IMR-90 (cell line): ENCODE measurements at regions not wholly inside any gene's neighbourhood (a gene's known extent, or its start where the extent isn't known, plus 50 kb on each side); places are given as distances from the start of the nearest gene placed in this dataset.

Experiments
- ATAC-seq: fragments of 200-7000 bp; cut with Tn5 transposase; 2 replicates; pipeline ENCODE4 v1.9.1; 2020; ENCODE audit warnings: low read depth, mild to moderate bottlenecking, moderate library complexity
- BruUV-seq: library from RNA; stranded (reverse); fragments of 400-500 nt; replicated peaks from 2 replicates; lab custom pipeline; 2021; lab: Mats Ljungman, UMichigan
- CTCF ChIA-PET: fragments of 300-600 bp; formaldehyde crosslinking; extraction: SDS; loops from one replicate; lab custom pipeline; 2021; ENCODE audit warnings: antibody characterized with exemption; lab: Yijun Ruan, JAX
- POLR2A ChIA-PET: fragments of 300-600 bp; sonication (Branson Sonifier 250); formaldehyde crosslinking; loops from one replicate; lab custom pipeline; 2022; ENCODE audit warnings: antibody characterized with exemption; ENCODE audit not compliant: unreplicated experiment; lab: Charles Lee
- DNase-seq: peaks from one replicate; pipeline ENCODE4 v3.0.0; 2013
- H2AFZ ChIP-seq: replicated peaks from 2 replicates; pipeline ENCODE3; 2013; ENCODE audit warnings: low read length, mild to moderate bottlenecking; ENCODE audit not compliant: poor library complexity
- H2AK5ac ChIP-seq: 2 replicates; pipeline ENCODE4 v1.6.1; 2013; ENCODE audit warnings: low read depth, low read length, inconsistent platforms
- H2AK9ac ChIP-seq: replicated peaks from 2 replicates; pipeline ENCODE3; 2013; ENCODE audit warnings: mild to moderate bottlenecking, low read depth, low read length, moderate library complexity; ENCODE audit not compliant: poor library complexity
- H2BK120ac ChIP-seq: 2 replicates; pipeline ENCODE4 v1.6.1; 2013; ENCODE audit warnings: low read depth, low read length, inconsistent platforms
- H2BK15ac ChIP-seq: 3 replicates; pipeline ENCODE4 v1.6.1; 2013; ENCODE audit warnings: low read depth, low read length, inconsistent platforms
- H2BK20ac ChIP-seq: 2 replicates; pipeline ENCODE4 v1.6.1; 2013; ENCODE audit warnings: low read depth, mild to moderate bottlenecking, inconsistent platforms, low read length, moderate library complexity
- H2BK5ac ChIP-seq: 2 replicates; pipeline ENCODE4 v1.6.1; 2013; ENCODE audit warnings: mild to moderate bottlenecking, low read depth, low read length, inconsistent platforms; ENCODE audit not compliant: poor library complexity, severe bottlenecking
- H3K14ac ChIP-seq: replicated peaks from 2 replicates; pipeline ENCODE4 v1.6.1; 2013; ENCODE audit warnings: low read depth, low read length, inconsistent platforms
- H3K18ac ChIP-seq: 2 replicates; pipeline ENCODE4 v1.6.1; 2013; ENCODE audit warnings: low read depth, low read length, control low read depth
- H3K23ac ChIP-seq: 2 replicates; pipeline ENCODE4 v1.6.1; 2013; ENCODE audit warnings: low read depth, low read length, inconsistent platforms
- H3K27ac ChIP-seq: 2 replicates; pipeline ENCODE4 v1.5.1; 2013; ENCODE audit warnings: mild to moderate bottlenecking, control low read depth, low read length; ENCODE audit not compliant: insufficient read depth
- H3K27me3 ChIP-seq: 2 replicates; pipeline ENCODE4 v1.6.1; 2013; ENCODE audit warnings: low read length; ENCODE audit not compliant: control insufficient read depth, insufficient read depth
- H3K36me3 ChIP-seq: 2 replicates; pipeline ENCODE4 v1.6.1; 2013; ENCODE audit warnings: low read length, mixed read lengths; ENCODE audit not compliant: control insufficient read depth, insufficient read depth
- H3K4ac ChIP-seq: 2 replicates; pipeline ENCODE4 v1.6.1; 2013; ENCODE audit warnings: low read depth, low read length, inconsistent platforms
- H3K4me1 ChIP-seq: 2 replicates; pipeline ENCODE4 v1.6.1; 2013; ENCODE audit warnings: low read length, mixed read lengths; ENCODE audit not compliant: control insufficient read depth, insufficient read depth
- H3K4me2 ChIP-seq: 2 replicates; pipeline ENCODE4 v1.6.1; 2013; ENCODE audit warnings: low read depth, mild to moderate bottlenecking, control low read depth, low read length, moderate library complexity
- H3K4me3 ChIP-seq: 2 replicates; pipeline ENCODE4 v1.5.1; 2013; ENCODE audit warnings: low read depth, mild to moderate bottlenecking, control low read depth, low read length, moderate library complexity; ENCODE audit not compliant: insufficient read depth
- H3K56ac ChIP-seq: 2 replicates; pipeline ENCODE4 v1.6.1; 2013; ENCODE audit warnings: low read length, inconsistent platforms; ENCODE audit not compliant: insufficient read depth; ENCODE audit errors: extremely low read depth
- H3K79me1 ChIP-seq, 2 experiments: 2 replicates each; pipeline ENCODE4 v1.6.1; 2013; ENCODE audit warnings: low read length in 2 of 2, inconsistent platforms in 1 of 2, low read depth in 1 of 2
- H3K9ac ChIP-seq: 2 replicates; pipeline ENCODE4 v1.6.1; 2013; ENCODE audit warnings: low read depth, low read length, control low read depth
- H3K9me1 ChIP-seq: 2 replicates; pipeline ENCODE4 v1.6.1; 2013; ENCODE audit warnings: low read length, inconsistent platforms; ENCODE audit not compliant: insufficient read depth
- H3K9me3 ChIP-seq: 2 replicates; pipeline ENCODE4 v1.6.1; 2013; ENCODE audit warnings: low read length; ENCODE audit not compliant: control insufficient read depth, insufficient read depth
- H4K20me1 ChIP-seq: 2 replicates; pipeline ENCODE4 v1.6.1; 2013; ENCODE audit warnings: low read length, inconsistent platforms; ENCODE audit not compliant: insufficient read depth
- H4K5ac ChIP-seq: 2 replicates; pipeline ENCODE4 v1.6.1; 2013; ENCODE audit warnings: mild to moderate bottlenecking, low read depth, low read length, control low read depth
- H4K8ac ChIP-seq, 2 experiments: 2 replicates each; pipeline ENCODE4 v1.6.1; 2013; ENCODE audit warnings: low read depth in 2 of 2, low read length in 2 of 2, control low read depth in 1 of 2, inconsistent platforms in 1 of 2
- H4K91ac ChIP-seq: 2 replicates; pipeline ENCODE4 v1.6.1; 2013; ENCODE audit warnings: low read depth, low read length, inconsistent platforms; ENCODE audit not compliant: insufficient read depth
- MAZ ChIP-seq: IDR thresholded peaks from 2 replicates; pipeline ENCODE4 v1.6.1; 2012; ENCODE audit warnings: low read depth, mild to moderate bottlenecking, low read length, improper control_type of control experiment, moderate library complexity, borderline replicate concordance
- RFX5 ChIP-seq: IDR thresholded peaks from 2 replicates; pipeline ENCODE4 v1.8.0; 2012; ENCODE audit warnings: low read depth, mild to moderate bottlenecking, low read length, moderate library complexity
- WGBS, 2 experiments: methylation state at CpG; one replicate each; pipeline versions ENCODE4 v1.1.5 to v1.1.7; 2013; ENCODE audit warnings: missing lambda C conversion rate in 2 of 2; ENCODE audit not compliant: insufficient read length in 1 of 2; ENCODE audit errors: extremely low coverage in 2 of 2; 5-methylcytosine and 5-hydroxymethylcytosine counted together
- dilution Hi-C: fragments of 300-500 bp; cut with HindIII; formaldehyde crosslinking; loops from one replicate; pipeline ENCODE4 v1.14.3; 2018; ENCODE audit warnings: low sequenced_read_pairs; ENCODE audit not compliant: unreplicated experiment
- in situ Hi-C: fragments of 300-500 bp; cut with MboI; formaldehyde crosslinking; loops from 3 replicates; pipeline ENCODE4 v1.14.3; 2019; ENCODE audit warnings: low sequenced_read_pairs, inconsistent platforms, mixed read lengths
- intact Hi-C: fragments of 100-400 bp; cut with micrococcal nuclease; formaldehyde crosslinking; loops from 2 replicates; pipeline ENCODE4 v1.10.0; 2022

GRCh38 chr2:184534986-184535385, 63.3 kb upstream of the ZNF804A start:
- Histone ChIP-seq H4K20me1 (no peaks in the 10 kb centered on the region), H3K56ac (no peak overlapping the region), H3K4me2 (no peak overlapping the region), H2BK15ac (no peak overlapping the region), H3K27me3 (no peaks in the 10 kb centered on the region), H4K5ac (no peak overlapping the region), H4K8ac (no peak overlapping the region), H2AK9ac (no peak overlapping the region), H3K79me1 (no peaks in the 10 kb centered on the region), H2AFZ (no peak overlapping the region), H3K9ac (no peak overlapping the region), H3K23ac (no peak overlapping the region), H3K18ac (no peak overlapping the region), H3K4ac (no peak overlapping the region), H3K4me3 (no peak overlapping the region), H4K91ac (no peak overlapping the region), H3K9me3 (peaks cover 7% of the 10 kb centered on the region; the same call in 1 of the 2 replicates), H3K14ac (no peak overlapping the region), H2BK5ac (no peak overlapping the region), H3K36me3 (no peaks in the 10 kb centered on the region), H2BK120ac (no peak overlapping the region), H3K4me1 (no peaks in the 10 kb centered on the region), H2AK5ac (no peak overlapping the region), H3K9me1 (no peaks in the 10 kb centered on the region), H3K27ac (no peak overlapping the region), H2BK20ac (no peak overlapping the region)
- TF ChIP-seq RFX5 (no peak), MAZ (no peak)
- dilution Hi-C loops (no loop called here), in situ Hi-C loops (no loop called here), intact Hi-C loops (no loop called here)
- 100% methylated on average over 1 of the region's 3 CpGs; no CpG with 5 or more reads in 1 of the 2 experiments for WGBS, 2 experiments
- CTCF ChIA-PET = no interaction called here
- DNase-seq (no peak), ATAC-seq (no peak)
- BruUV-seq = no TSS peak
- POLR2A ChIA-PET = no interaction called here
